ENCODE measurements at regions not wholly inside any gene's neighbourhood (a gene's known extent, or its start where the extent isn't known, plus 50 kb on each side); places are given as distances from the start of the nearest gene placed in this dataset.

GRCh38 chr9:96073531-96074480 is 198.3 kb downstream of the ERCC6L2 start (continued):
- TF ChIP-seq CHD7 (IDR thresholded peaks at IDR 0.05; ENCODE audit: insufficient replicate concordance, low read length) (no peak), HDAC6 (IDR thresholded peaks at IDR 0.05; ENCODE audit: low read depth, low read length) (no peak), NRF1 (IDR thresholded peaks at IDR 0.05; ENCODE audit: low read depth, low read length) (no peak), CHD1 (IDR thresholded peaks at IDR 0.05; ENCODE audit: low read depth, low read length) (no peak), FOSL1 (IDR thresholded peaks at IDR 0.05; ENCODE audit: insufficient read depth, low read depth, low read length) (no peak), HDAC2 (IDR thresholded peaks at IDR 0.05; ENCODE audit: borderline replicate concordance in 1 of 2, low read depth in 2 of 2, low read length in 2 of 2) (no peak), POLR2A (IDR thresholded peaks at IDR 0.05; ENCODE audit: control extremely low read depth in 1 of 2, low read depth in 2 of 2, low read length in 2 of 2) (no peak), SP1 (IDR thresholded peaks at IDR 0.05; ENCODE audit: low read depth, low read length) (no peak)
